Endothelial cell of umbilical vein (primary cell): ENCODE measurements at regions not wholly inside any gene's neighbourhood (a gene's known extent, or its start where the extent isn't known, plus 50 kb on each side); places are given as distances from the start of the nearest gene placed in this dataset.

ENCODE experiments used
- BruUV-seq: library from RNA; stranded (reverse); fragments of 400-500 nt; replicated peaks from 2 replicates; lab custom pipeline; 2021; lab: Mats Ljungman, UMichigan
- CTCF ChIA-PET: fragments of 300-600, 350-600 bp; sonication (Branson Sonifier 250); formaldehyde crosslinking; loops from one replicate; lab custom pipeline; 2021; ENCODE audit warnings: antibody characterized with exemption, inconsistent platforms; lab: Charles Lee
- POLR2A ChIA-PET: fragments of 300-600, 350-600 bp; sonication (Branson Sonifier 250); formaldehyde crosslinking; loops from one replicate; lab custom pipeline; 2021; ENCODE audit warnings: antibody characterized with exemption, inconsistent platforms; lab: Charles Lee
- DNase-seq: peaks from one replicate; pipeline ENCODE4 v3.0.0-alpha.2; 2011; ENCODE audit warnings: low read depth, low spot score
- FAIRE-seq: peaks from 2 replicates; lab custom pipeline; 2011; peaks lifted over from hg19 to GRCh38; lab: Jason Lieb, UNC
- H2AFZ ChIP-seq: 2 replicates; pipeline ENCODE4 v1.6.0; 2012; ENCODE audit warnings: low read depth, low read length, control low read depth, inconsistent platforms
- H3K27ac ChIP-seq: 2 replicates; pipeline ENCODE4 v1.5.1; 2011; ENCODE audit warnings: low read depth, mild to moderate bottlenecking, control low read depth, low read length, moderate library complexity; ENCODE audit not compliant: insufficient read depth
- H3K27me3 ChIP-seq, 2 experiments: 2 replicates each; pipeline versions ENCODE4 v1.6.0 to v1.6.1; 2011; ENCODE audit warnings: low read length in 2 of 2, mixed read lengths in 1 of 2; ENCODE audit not compliant: control insufficient read depth in 2 of 2, insufficient read depth in 2 of 2
- H3K36me3 ChIP-seq, 2 experiments: 2 replicates in 1 of 2; 3 replicates in 1 of 2; pipeline ENCODE4 v1.5.1; 2011; ENCODE audit warnings: low read length in 2 of 2, mild to moderate bottlenecking in 1 of 2, moderate library complexity in 1 of 2; ENCODE audit not compliant: control insufficient read depth in 2 of 2, insufficient read depth in 2 of 2; ENCODE audit errors: extremely low read depth in 1 of 2
- H3K4me1 ChIP-seq: 3 replicates; pipeline ENCODE4 v1.5.1; 2011; ENCODE audit warnings: mild to moderate bottlenecking, low read length; ENCODE audit not compliant: control insufficient read depth, insufficient read depth; ENCODE audit errors: extremely low read depth
- H3K4me2 ChIP-seq: 2 replicates; pipeline ENCODE4 v1.6.1; 2011; ENCODE audit warnings: low read length, control low read depth, mixed read lengths; ENCODE audit not compliant: insufficient read depth
- H3K4me3 ChIP-seq, 3 experiments: fragments of 200-600 bp in 1 of 3; sonication (generic), shearing (Covaris generic) in 1 of 3; replicated peaks in 1 of 3; 2 replicates each; pipeline ENCODE4 v1.5.1; 2011 to 2016; ENCODE audit warnings: control low read depth in 3 of 3, low read length in 3 of 3, mild to moderate bottlenecking in 2 of 3, inconsistent platforms in 1 of 3, low read depth in 1 of 3, moderate library complexity in 1 of 3; ENCODE audit not compliant: insufficient read depth in 1 of 3
- H3K79me2 ChIP-seq: 2 replicates; pipeline ENCODE4 v1.6.0; 2012; ENCODE audit warnings: low read length, inconsistent platforms; ENCODE audit not compliant: control insufficient read depth, insufficient read depth
- H3K9ac ChIP-seq: replicated peaks from 2 replicates; pipeline ENCODE3; 2011; ENCODE audit warnings: low read length, control low read depth; ENCODE audit not compliant: insufficient read depth; ENCODE audit errors: extremely low read depth
- H3K9me1 ChIP-seq: replicated peaks from 3 replicates; pipeline ENCODE4 v1.6.0; 2011; ENCODE audit warnings: mild to moderate bottlenecking, low read length; ENCODE audit not compliant: control insufficient read depth, insufficient read depth; ENCODE audit errors: extremely low read depth
- H3K9me3 ChIP-seq: replicated peaks from 2 replicates; pipeline ENCODE4 v1.5.1; 2012; ENCODE audit warnings: low read length, inconsistent platforms; ENCODE audit not compliant: control insufficient read depth, insufficient read depth
- H4K20me1 ChIP-seq: replicated peaks from 2 replicates; pipeline ENCODE3; 2011; ENCODE audit warnings: mild to moderate bottlenecking, low read length; ENCODE audit not compliant: control insufficient read depth, insufficient read depth; ENCODE audit errors: extremely low read depth
- CTCF ChIP-seq, 2 donors: IDR thresholded peaks; 1 replicate in 1 of 2; 2 replicates in 1 of 2; pipeline ENCODE4 v1.5.1; 2011; ENCODE audit warnings: low read length in 2 of 2, mild to moderate bottlenecking in 2 of 2, moderate library complexity in 2 of 2, control low read depth in 1 of 2, inconsistent platforms in 1 of 2, low read depth in 1 of 2; ENCODE audit not compliant: insufficient read depth in 1 of 2; ENCODE audit errors: extremely low read depth in 1 of 2
- EZH2 ChIP-seq: IDR thresholded peaks from 2 replicates; pipeline ENCODE4 v1.6.1; 2012; ENCODE audit warnings: borderline replicate concordance, low read depth, mild to moderate bottlenecking, moderate library complexity, low read length, inconsistent platforms; ENCODE audit not compliant: severe bottlenecking
- FOS ChIP-seq: IDR thresholded peaks from 2 replicates; pipeline ENCODE4 v1.6.1; 2011; ENCODE audit warnings: mild to moderate bottlenecking, low read length, moderate library complexity, borderline replicate concordance; ENCODE audit not compliant: insufficient read depth
- GATA2 ChIP-seq: IDR thresholded peaks from 2 replicates; pipeline ENCODE4 v1.7.0; 2011; ENCODE audit warnings: low read depth, mild to moderate bottlenecking, moderate library complexity, mixed read lengths, low read length; ENCODE audit not compliant: insufficient read length, insufficient read depth
- JUN ChIP-seq: IDR thresholded peaks from 2 replicates; pipeline ENCODE4 v1.6.1; 2011; ENCODE audit warnings: borderline replicate concordance, low read depth; ENCODE audit not compliant: insufficient read length, insufficient read depth
- MAX ChIP-seq: IDR thresholded peaks from 2 replicates; pipeline ENCODE4 v1.6.1; 2011; ENCODE audit not compliant: insufficient read depth, insufficient read length
- MYC ChIP-seq: IDR thresholded peaks from one replicate; pipeline ENCODE4 v1.6.1; 2011; ENCODE audit warnings: mild to moderate bottlenecking, low read depth, low read length
- POLR2A ChIP-seq: IDR thresholded peaks from 2 replicates; pipeline ENCODE4 v1.6.1; 2012; ENCODE audit warnings: low read depth, mild to moderate bottlenecking, control low read depth, low read length
- POLR2AphosphoS5 ChIP-seq: IDR thresholded peaks from 2 replicates; pipeline ENCODE4 v1.6.1; 2012; ENCODE audit warnings: low read depth, mild to moderate bottlenecking, control low read depth, low read length, moderate library complexity; ENCODE audit not compliant: insufficient read depth
- dilution Hi-C: fragments of 300-500 bp; cut with MboI; formaldehyde crosslinking; loops from one replicate; pipeline ENCODE4 v1.15.0; 2019; ENCODE audit warnings: low sequenced_read_pairs; ENCODE audit not compliant: extremely low pct_ligation_motif_present
- intact Hi-C: fragments of 100-400 bp; cut with micrococcal nuclease; formaldehyde crosslinking; loops from one replicate; pipeline ENCODE4 v1.10.0; 2022

GRCh38 chr6:156700440-156701057, 76.6 kb upstream of the ARID1B start:
- H3K79me2 ChIP-seq = no peaks in the 10 kb centered on the region
- no peaks in the 10 kb centered on the region for H4K20me1 ChIP-seq
- dilution Hi-C loops (no loop called here), intact Hi-C loops (no loop called here)
- H3K9ac ChIP-seq = no peak overlapping the region
- no peaks in the 10 kb centered on the region for H3K9me1 ChIP-seq
- H3K36me3 ChIP-seq = no peaks in the 10 kb centered on the region
- H2AFZ ChIP-seq = no peak overlapping the region
- no peak overlapping the region for H3K4me2 ChIP-seq
- POLR2A ChIA-PET = no interaction called here
- no peak overlapping the region for H3K27ac ChIP-seq
- no peaks in the 10 kb centered on the region for H3K9me3 ChIP-seq
- TF ChIP-seq CTCF (IDR thresholded peaks at IDR 0.05; ENCODE audit: extremely low read depth in 1 of 2, insufficient read depth in 1 of 2, low read depth in 1 of 2, low read length in 2 of 2) (no peak), JUN (no peak), MYC (no peak), MAX (no peak), FOS (no peak), EZH2 (no peak), GATA2 (no peak), POLR2A (no peak), POLR2AphosphoS5 (no peak)
- no peaks in the 10 kb centered on the region for H3K27me3 ChIP-seq
- CTCF ChIA-PET = interaction anchor here (0.9 kb wide), 1 partner anchor 14 kb away, joined by 3 read pairs; no protein-coding TSS in a partner anchor
- BruUV-seq = no TSS peak
- no peak overlapping the region for H3K4me3 ChIP-seq
- DNase-seq (no peak), FAIRE-seq (no peak)
- peaks cover 12% of the 10 kb centered on the region for H3K4me1 ChIP-seq
